ENCODE measurements at regions not wholly inside any gene's neighbourhood (a gene's known extent, or its start where the extent isn't known, plus 50 kb on each side); places are given as distances from the start of the nearest gene placed in this dataset.
"Not testable (repeated sequence)": the region's sequence is repeated elsewhere in the genome, so short reads cannot be mapped to it uniquely, and the experiment has no call there.

DNA sequence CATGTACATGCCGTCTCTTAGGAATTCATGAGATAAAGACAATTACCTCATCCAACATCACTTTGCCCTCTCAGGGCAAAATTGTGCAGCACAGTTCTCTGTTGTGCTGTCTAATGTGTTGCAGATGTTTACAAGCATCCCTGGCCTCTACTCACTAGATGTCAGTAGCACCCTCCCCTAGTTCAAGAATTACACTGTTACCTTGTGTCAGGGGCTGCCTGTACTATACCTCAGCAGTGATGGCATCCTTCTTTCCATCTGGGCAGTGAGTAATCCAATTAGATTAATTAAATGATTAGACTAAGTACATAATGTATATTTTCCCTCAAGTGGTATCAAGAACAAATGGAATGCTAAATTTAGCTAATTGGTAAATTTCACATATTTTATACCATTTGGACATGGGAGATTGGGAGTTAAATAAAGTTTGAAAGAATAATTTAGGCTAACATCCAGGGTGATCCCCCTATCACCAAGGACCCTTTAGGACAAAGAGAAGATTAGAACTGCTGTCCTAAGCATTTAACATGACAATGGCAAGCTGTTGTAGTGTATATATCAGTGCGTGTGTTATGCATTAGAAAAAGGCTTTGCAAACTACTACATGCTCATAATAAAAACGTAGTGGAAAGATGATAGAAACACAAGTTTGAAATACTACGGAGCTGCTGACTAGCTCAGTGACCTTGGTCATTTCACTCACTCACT lies 727.0 kb downstream of the TRIB2 start:
- H3K27ac ChIP-seq (replicated peaks; ENCODE audit: low read length); H2BK120ac ChIP-seq (ENCODE audit: low read depth, low read length): not testable (repeated sequence)
- no CpG with 5 or more reads among the region's 4 CpGs for WGBS, 2 donors (ENCODE audit: extremely low coverage in 2 of 2, insufficient read length in 2 of 2, insufficient replicate concordance in 1 of 2)

DNA sequence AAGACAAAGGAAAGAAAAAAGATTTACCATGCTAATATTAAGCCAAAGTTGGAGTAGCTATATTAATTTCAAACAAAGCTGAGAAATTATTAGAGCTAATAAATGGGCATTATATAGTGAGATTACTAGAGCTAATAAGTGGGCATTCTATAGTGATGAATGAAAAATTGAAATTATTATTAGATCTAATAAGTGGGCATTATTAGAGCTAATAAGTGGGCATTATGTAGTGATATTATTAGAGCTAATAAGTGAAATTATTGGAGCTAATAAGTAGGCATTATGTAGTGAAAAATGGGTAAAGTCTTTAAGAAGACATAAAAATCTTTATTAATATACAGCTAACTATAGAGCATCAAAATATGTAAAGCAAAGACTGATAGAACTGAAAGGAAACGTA lies 745.7 kb downstream of the TRIB2 start:
- H3K4me3 ChIP-seq (ENCODE audit: low read length in 2 of 2): no peak overlapping the region
- DNase-seq (ENCODE audit: low spot score): no peak
- no peak overlapping the region for H2AK5ac ChIP-seq (ENCODE audit: low read depth, low read length)
- H3K27me3 ChIP-seq (ENCODE audit: control insufficient read depth in 3 of 3, insufficient read depth in 3 of 3, low read depth in 1 of 3, low read length in 3 of 3): no peaks in the 10 kb centered on the region
- H3K4me1 ChIP-seq (ENCODE audit: control insufficient read depth in 2 of 2, insufficient read depth in 1 of 2, low read depth in 1 of 2, low read length in 2 of 2): no peaks in the 10 kb centered on the region
- H3K4me2 ChIP-seq (ENCODE audit: insufficient read depth, low read length, poor library complexity, severe bottlenecking): no peak overlapping the region
- H3K23ac ChIP-seq (ENCODE audit: low read depth, low read length, poor library complexity): no peak overlapping the region
- H3K4ac ChIP-seq (ENCODE audit: low read length): no peak overlapping the region
- H3K9me3 ChIP-seq (replicated peaks in 1 of 2; ENCODE audit: control insufficient read depth in 2 of 2, insufficient read depth in 1 of 2, low read depth in 1 of 2, low read length in 2 of 2): no peaks in the 10 kb centered on the region
- no CpG with 5 or more reads among the region's 1 CpG for WGBS, 2 donors (ENCODE audit: extremely low coverage in 2 of 2, insufficient read length in 2 of 2, insufficient replicate concordance in 1 of 2)
- no peak overlapping the region for H4K91ac ChIP-seq (ENCODE audit: low read depth, low read length, poor library complexity)
- H3K36me3 ChIP-seq (replicated peaks in 1 of 2; ENCODE audit: control insufficient read depth in 2 of 2, insufficient read depth in 2 of 2, low read length in 2 of 2): no peaks in the 10 kb centered on the region
- no peak overlapping the region for H3K14ac ChIP-seq (ENCODE audit: low read length)
- H3K27ac ChIP-seq (replicated peaks; ENCODE audit: low read length): no peak overlapping the region
- H2AFZ ChIP-seq (ENCODE audit: low read length): no peak overlapping the region
- no peak overlapping the region for H2BK12ac ChIP-seq (ENCODE audit: low read length)
- no peak overlapping the region for H2BK15ac ChIP-seq (ENCODE audit: low read length)
- no peak overlapping the region for H3K18ac ChIP-seq (ENCODE audit: low read length)
- H2BK120ac ChIP-seq (ENCODE audit: low read depth, low read length): no peak overlapping the region
- no peaks in the 10 kb centered on the region for H3K79me1 ChIP-seq (ENCODE audit: low read depth, low read length)
- H2BK5ac ChIP-seq (ENCODE audit: low read length): no peak overlapping the region
- H3K9ac ChIP-seq (ENCODE audit: low read depth, low read length, poor library complexity): no peak overlapping the region
- no peak overlapping the region for H4K8ac ChIP-seq (ENCODE audit: low read depth, low read length)

More for the DNA sequence above, 727.0 kb downstream of the TRIB2 start:
- H2BK5ac ChIP-seq (ENCODE audit: low read length); DNase-seq (ENCODE audit: low spot score); H3K4me2 ChIP-seq (ENCODE audit: insufficient read depth, low read length, poor library complexity, severe bottlenecking); H3K14ac ChIP-seq (ENCODE audit: low read length); H2AK5ac ChIP-seq (ENCODE audit: low read depth, low read length); H3K36me3 ChIP-seq (replicated peaks in 1 of 2; ENCODE audit: control insufficient read depth in 2 of 2, insufficient read depth in 2 of 2, low read length in 2 of 2); H3K9ac ChIP-seq (ENCODE audit: low read depth, low read length, poor library complexity); H2BK12ac ChIP-seq (ENCODE audit: low read length); H2BK15ac ChIP-seq (ENCODE audit: low read length); H2AFZ ChIP-seq (ENCODE audit: low read length); H3K23ac ChIP-seq (ENCODE audit: low read depth, low read length, poor library complexity); H3K4me3 ChIP-seq (ENCODE audit: low read length in 2 of 2); H3K79me1 ChIP-seq (ENCODE audit: low read depth, low read length); H3K9me3 ChIP-seq (replicated peaks in 1 of 2; ENCODE audit: control insufficient read depth in 2 of 2, insufficient read depth in 1 of 2, low read depth in 1 of 2, low read length in 2 of 2); H3K4ac ChIP-seq (ENCODE audit: low read length); H3K18ac ChIP-seq (ENCODE audit: low read length); H3K27me3 ChIP-seq (ENCODE audit: control insufficient read depth in 3 of 3, insufficient read depth in 3 of 3, low read depth in 1 of 3, low read length in 3 of 3); H4K8ac ChIP-seq (ENCODE audit: low read depth, low read length); H4K91ac ChIP-seq (ENCODE audit: low read depth, low read length, poor library complexity); H3K4me1 ChIP-seq (ENCODE audit: control insufficient read depth in 2 of 2, insufficient read depth in 1 of 2, low read depth in 1 of 2, low read length in 2 of 2): not testable (repeated sequence)

DNA sequence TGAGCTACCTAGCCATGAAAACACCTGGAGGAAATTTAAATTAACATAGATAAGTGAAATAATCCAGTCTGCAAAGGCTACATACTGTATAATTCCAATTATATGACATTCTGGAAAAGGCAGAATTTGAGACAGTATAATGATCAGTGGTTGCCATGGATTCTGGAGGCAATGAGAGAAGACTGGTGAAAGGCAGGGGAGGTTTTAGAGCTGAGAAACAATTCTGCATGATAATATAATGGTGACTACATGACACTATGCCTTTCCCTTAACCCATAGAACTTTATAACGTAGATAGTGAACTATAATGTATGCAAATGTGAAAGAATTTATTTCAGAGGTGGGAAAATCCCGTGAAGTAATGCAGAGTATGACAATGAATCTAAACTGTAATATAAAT lies 749.3 kb downstream of the TRIB2 start:
- no peak for DNase-seq (ENCODE audit: low spot score)
- H3K36me3 ChIP-seq (replicated peaks in 1 of 2; ENCODE audit: control insufficient read depth in 2 of 2, insufficient read depth in 2 of 2, low read length in 2 of 2): no peaks in the 10 kb centered on the region
- no peak overlapping the region for H3K4me3 ChIP-seq (ENCODE audit: low read length in 2 of 2)
- no peak overlapping the region for H2AK5ac ChIP-seq (ENCODE audit: low read depth, low read length)
- H4K8ac ChIP-seq (ENCODE audit: low read depth, low read length): no peak overlapping the region
- no peak overlapping the region for H2BK12ac ChIP-seq (ENCODE audit: low read length)
- H3K27ac ChIP-seq (replicated peaks; ENCODE audit: low read length): no peak overlapping the region
- no peaks in the 10 kb centered on the region for H3K27me3 ChIP-seq (ENCODE audit: control insufficient read depth in 3 of 3, insufficient read depth in 3 of 3, low read depth in 1 of 3, low read length in 3 of 3)
- H3K79me1 ChIP-seq (ENCODE audit: low read depth, low read length): no peaks in the 10 kb centered on the region
- no peak overlapping the region for H2BK5ac ChIP-seq (ENCODE audit: low read length)
- no peak overlapping the region for H3K18ac ChIP-seq (ENCODE audit: low read length)
- H3K4ac ChIP-seq (ENCODE audit: low read length): no peak overlapping the region
- H3K4me2 ChIP-seq (ENCODE audit: insufficient read depth, low read length, poor library complexity, severe bottlenecking): no peak overlapping the region
- H4K91ac ChIP-seq (ENCODE audit: low read depth, low read length, poor library complexity): no peak overlapping the region
- WGBS, 2 donors (ENCODE audit: extremely low coverage in 2 of 2, insufficient read length in 2 of 2, insufficient replicate concordance in 1 of 2): no CpG with 5 or more reads among the region's 2 CpGs
- H2BK120ac ChIP-seq (ENCODE audit: low read depth, low read length): no peak overlapping the region
- no peak overlapping the region for H3K23ac ChIP-seq (ENCODE audit: low read depth, low read length, poor library complexity)
- H3K9ac ChIP-seq (ENCODE audit: low read depth, low read length, poor library complexity): no peak overlapping the region
- no peak overlapping the region for H2AFZ ChIP-seq (ENCODE audit: low read length)
- H2BK15ac ChIP-seq (ENCODE audit: low read length): no peak overlapping the region
- no peaks in the 10 kb centered on the region for H3K4me1 ChIP-seq (ENCODE audit: control insufficient read depth in 2 of 2, insufficient read depth in 1 of 2, low read depth in 1 of 2, low read length in 2 of 2)
- no peak overlapping the region for H3K14ac ChIP-seq (ENCODE audit: low read length)
- no peaks in the 10 kb centered on the region for H3K9me3 ChIP-seq (replicated peaks in 1 of 2; ENCODE audit: control insufficient read depth in 2 of 2, insufficient read depth in 1 of 2, low read depth in 1 of 2, low read length in 2 of 2)

DNA sequence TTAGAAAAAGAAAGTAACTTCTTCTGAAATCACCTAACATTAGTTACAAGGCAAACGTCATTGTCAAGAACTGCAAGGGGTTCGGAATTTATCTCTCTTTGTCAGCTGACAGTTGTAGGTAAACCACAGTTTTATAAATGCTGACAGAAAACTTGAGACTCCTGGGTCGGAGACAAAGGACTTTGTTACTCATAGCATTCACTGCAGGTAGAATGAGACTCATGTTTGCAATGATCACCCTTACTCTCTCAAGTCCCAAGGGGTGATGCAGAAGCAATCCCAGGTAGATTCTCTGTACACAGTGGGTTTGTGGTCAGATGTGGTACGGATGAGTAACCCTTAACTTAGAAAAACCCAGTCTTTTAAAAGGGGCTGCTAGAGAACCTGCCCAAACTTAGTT lies 757.8 kb downstream of the TRIB2 start:
- Histone ChIP-seq H3K27ac (replicated peaks; ENCODE audit: low read length) (no peak overlapping the region), H2BK120ac (ENCODE audit: low read depth, low read length) (no peak overlapping the region), H4K91ac (ENCODE audit: low read depth, low read length, poor library complexity) (no peak overlapping the region), H2BK15ac (ENCODE audit: low read length) (no peak overlapping the region), H3K9me3 (replicated peaks in 1 of 2; ENCODE audit: control insufficient read depth in 2 of 2, insufficient read depth in 1 of 2, low read depth in 1 of 2, low read length in 2 of 2) (no peaks in the 10 kb centered on the region), H3K4me2 (ENCODE audit: insufficient read depth, low read length, poor library complexity, severe bottlenecking) (no peak overlapping the region), H3K4ac (ENCODE audit: low read length) (no peak overlapping the region), H3K4me3 (ENCODE audit: low read length in 2 of 2) (no peak overlapping the region), H3K9ac (ENCODE audit: low read depth, low read length, poor library complexity) (no peak overlapping the region), H3K18ac (ENCODE audit: low read length) (no peak overlapping the region), H4K8ac (ENCODE audit: low read depth, low read length) (no peak overlapping the region), H3K14ac (ENCODE audit: low read length) (no peak overlapping the region), H2BK12ac (ENCODE audit: low read length) (no peak overlapping the region), H2BK5ac (ENCODE audit: low read length) (no peak overlapping the region), H3K36me3 (replicated peaks in 1 of 2; ENCODE audit: control insufficient read depth in 2 of 2, insufficient read depth in 2 of 2, low read length in 2 of 2) (no peaks in the 10 kb centered on the region), H2AK5ac (ENCODE audit: low read depth, low read length) (no peak overlapping the region), H3K4me1 (ENCODE audit: control insufficient read depth in 2 of 2, insufficient read depth in 1 of 2, low read depth in 1 of 2, low read length in 2 of 2) (no peaks in the 10 kb centered on the region), H3K23ac (ENCODE audit: low read depth, low read length, poor library complexity) (no peak overlapping the region), H3K79me1 (ENCODE audit: low read depth, low read length) (no peaks in the 10 kb centered on the region), H3K27me3 (ENCODE audit: control insufficient read depth in 3 of 3, insufficient read depth in 3 of 3, low read depth in 1 of 3, low read length in 3 of 3) (no peaks in the 10 kb centered on the region), H2AFZ (ENCODE audit: low read length) (no peak overlapping the region)
- no CpG with 5 or more reads among the region's 4 CpGs for WGBS, 2 donors (ENCODE audit: extremely low coverage in 2 of 2, insufficient read length in 2 of 2, insufficient replicate concordance in 1 of 2)
- no peak for DNase-seq (ENCODE audit: low spot score)

Data from neuronal stem cell (in vitro differentiated cells).